ENCODE measurements at regions not wholly inside any gene's neighbourhood (a gene's known extent, or its start where the extent isn't known, plus 50 kb on each side); places are given as distances from the start of the nearest gene placed in this dataset.
"Not testable (repeated sequence)": the region's sequence is repeated elsewhere in the genome, so short reads cannot be mapped to it uniquely, and the experiment has no call there.

DNA sequence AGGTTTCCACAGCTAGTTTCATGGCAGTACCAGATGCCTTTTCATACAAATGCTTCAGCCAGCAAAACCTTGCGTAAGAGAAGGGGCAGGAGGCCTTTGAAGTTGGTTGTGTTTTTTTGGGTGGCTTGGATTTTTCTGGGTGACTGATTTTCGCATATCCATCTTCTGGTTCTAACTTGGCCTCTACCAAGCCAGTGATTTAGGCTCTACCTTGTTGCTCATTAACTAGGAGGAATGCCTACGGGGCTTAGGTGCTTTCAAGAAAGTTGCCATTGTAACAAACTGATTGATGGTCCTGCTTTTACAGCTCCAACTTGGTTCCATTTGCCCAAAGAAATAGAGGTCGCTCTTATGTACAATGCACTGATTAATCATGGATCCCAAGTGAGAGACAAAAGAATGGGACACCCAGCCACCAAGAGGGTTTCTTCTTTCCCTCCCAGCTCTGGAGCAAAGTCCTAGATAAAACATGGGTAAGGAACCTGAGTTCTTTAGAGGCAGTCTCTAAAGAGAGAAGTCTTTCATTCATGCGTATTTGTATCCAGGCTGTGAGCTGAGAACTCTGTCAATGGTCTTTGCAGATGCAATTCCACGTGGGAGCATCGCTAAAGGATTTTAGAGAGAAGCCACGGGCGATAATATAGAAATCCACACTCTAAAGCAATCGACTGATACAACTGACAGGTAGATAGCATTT, 92.1 kb upstream of the FGFR2 start:
- intact Hi-C loops (cut with DNase I) = no loop called here
- no peak for ATAC-seq

DNA sequence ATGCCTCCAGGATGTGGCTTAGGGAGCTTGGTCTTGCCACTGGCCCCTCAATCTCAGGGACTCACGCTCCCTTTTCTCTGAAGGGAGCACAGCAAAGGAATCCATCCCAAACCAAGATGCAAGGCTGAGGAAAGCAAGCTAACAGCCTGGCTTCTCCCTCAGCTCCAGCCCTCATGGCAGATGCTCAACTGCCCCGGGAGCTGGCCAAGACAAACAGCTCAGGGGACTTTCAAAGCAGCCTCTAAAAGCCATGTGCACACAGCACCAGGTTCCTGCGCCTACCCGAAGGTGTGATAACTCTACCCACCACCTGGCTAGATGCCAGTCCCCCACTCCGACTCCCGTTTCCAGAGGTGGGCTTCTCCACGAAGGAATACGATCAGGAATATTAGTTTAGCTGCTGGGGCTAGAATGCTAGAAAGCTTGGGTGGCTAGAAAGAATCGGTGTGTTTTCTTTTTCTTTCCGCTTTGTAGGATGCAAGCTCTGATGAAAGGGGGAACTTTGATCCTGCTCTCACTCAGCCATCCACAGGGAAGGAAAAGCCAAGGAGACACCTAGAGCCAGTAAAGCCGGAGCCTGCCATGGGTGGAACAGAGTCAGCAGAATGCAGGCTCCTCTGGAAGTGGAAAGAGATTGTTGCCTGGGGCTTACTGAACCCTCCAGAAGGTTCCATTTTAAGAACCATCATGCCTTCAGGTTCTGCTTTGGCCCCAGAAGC, 89.0 kb upstream of the FGFR2 start:
- ATAC-seq (peak in 1 of 2 donors; percentile 49), DNase-seq (peak; percentile 33)
- intact Hi-C loops (cut with DNase I) = no loop called here

More for the DNA sequence above, 92.1 kb upstream of the FGFR2 start:
- no peak for DNase-seq

DNA sequence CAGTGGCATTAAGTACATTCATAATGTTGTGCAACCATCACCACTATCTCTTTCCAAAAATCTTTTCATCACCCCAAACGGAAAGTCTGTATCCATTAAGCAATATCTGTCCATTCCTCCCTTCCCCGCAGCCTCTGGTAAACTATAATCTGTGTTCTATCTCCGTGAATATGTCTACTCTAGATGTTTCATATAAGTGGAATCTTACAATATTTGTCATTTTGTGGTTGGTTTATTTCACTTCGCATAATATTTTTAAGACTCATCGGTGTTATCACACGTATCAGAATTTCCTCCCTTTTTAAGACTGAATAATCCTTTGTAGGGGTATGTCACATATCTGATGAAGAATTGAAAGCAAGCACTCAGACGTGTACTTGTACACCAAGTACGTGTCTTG, 86.0 kb upstream of the FGFR2 start:
- intact Hi-C loops (cut with DNase I) = no loop called here
- ATAC-seq (no peak), DNase-seq (no peak)

DNA sequence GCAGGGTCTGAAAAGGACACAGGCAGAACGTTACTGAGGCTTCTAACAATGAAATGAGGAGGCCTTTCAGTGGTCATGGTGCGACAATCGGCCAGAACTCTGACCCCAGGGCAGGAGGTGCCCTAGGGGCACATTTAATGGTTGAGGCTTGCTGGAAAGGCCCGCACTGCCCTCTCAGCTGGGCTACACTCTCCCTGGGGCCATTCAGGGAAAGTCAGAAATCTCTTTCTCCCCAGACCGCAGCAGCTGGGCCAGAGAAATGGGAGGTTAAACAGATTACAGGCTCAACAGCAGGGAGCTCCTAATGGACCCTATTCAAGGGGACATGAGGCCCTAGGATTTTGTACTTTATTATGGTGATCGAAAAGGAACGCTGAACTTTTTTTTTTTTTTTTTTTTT, 85.6 kb upstream of the FGFR2 start:
- no peak for DNase-seq
- intact Hi-C loops (cut with DNase I) = no loop called here

DNA sequence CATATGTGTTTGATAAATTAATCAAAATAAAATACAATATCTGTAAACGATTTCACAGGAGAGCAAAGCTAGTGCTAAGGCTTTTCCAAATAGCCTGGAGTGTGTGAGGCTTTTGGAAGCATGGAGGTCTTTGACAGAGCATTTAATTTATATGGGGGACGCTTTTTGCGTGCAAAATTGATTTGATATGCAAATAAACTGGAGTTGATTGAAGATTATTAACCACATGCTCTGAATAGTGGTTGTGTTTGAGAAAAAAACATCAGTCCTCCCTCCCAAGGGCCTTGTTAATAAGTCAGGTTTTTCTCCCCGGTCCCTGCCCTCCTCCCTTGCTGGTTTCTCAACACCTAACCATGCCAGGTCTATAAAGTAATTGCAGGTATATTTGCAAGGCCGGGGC, 85.1 kb upstream of the FGFR2 start:
- DNase-seq (no peak), ATAC-seq (no peak)
- intact Hi-C loops (cut with DNase I) = no loop called here

More for the DNA sequence above, 85.6 kb upstream of the FGFR2 start:
- ATAC-seq = no peak

DNA sequence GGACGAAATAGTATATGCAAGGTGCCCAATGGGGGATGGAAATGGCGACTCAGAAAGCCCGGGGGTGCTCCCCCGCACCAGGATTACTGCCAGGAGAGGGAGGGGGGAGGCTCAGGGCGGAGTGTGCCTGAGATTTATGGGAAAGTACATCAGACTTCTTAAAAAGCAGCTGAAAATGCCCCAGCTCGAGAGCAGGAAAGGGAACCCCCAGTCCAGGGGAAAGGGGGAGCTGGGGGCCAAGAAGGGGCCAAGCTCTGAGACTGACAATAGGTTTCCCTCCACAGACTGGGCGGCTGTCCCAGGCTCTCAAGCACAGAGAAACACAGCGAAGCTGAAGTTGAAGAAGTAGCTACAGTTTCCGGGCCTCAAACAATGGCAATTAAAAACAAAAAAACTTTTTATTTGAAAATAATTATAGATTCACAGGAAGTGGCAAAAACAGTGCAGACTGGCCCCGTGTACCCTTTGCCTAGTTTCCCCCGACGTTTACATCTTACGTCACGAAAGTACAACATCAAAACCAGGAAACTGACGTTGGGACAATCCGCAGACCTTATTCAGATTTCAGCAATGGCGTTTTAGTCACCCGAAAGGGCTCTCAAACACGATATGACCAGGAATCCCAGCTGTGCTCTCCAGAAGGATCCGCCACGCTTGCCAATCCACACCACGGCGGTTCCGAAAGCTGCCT, 83.9 kb upstream of the FGFR2 start:
- ATAC-seq = no peak
- intact Hi-C loops (cut with DNase I) = no loop called here
- no peak for DNase-seq

DNA sequence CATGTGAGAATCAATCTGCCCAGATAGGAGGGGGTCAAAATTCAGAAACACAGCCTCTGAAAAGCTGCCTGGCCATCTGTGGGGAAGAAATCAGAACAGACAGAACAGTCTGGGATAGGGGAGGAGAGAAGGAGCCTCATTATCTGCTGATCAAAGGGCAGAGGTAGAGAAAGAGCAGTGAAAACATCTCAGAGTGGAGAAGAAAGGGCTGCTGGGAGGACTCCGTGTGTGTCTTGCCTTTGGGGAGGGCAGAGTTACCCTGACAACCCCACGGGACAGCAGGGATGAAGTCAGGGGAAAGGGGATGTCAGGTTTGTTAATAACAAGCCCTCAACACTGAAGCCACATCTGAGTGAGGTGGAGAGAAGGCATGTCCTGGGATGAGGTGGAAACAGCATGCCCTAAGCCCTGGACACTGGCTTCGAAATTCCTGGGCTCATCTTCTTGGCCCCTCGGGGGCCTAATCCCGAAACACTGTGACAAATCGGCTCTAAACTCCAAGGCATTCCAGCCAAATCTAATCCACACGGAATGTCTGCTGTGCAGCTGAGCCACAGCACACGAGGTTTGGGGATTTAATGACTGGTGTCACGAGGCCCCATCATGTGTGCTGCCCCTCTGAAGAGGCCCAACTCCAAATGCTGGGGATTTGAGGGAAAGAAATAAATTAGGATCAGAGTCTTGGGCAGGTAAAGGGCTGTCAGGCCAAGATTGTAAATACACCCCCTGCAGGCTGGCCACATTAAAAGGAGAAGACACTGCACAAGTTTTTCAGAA, 82.8 kb upstream of the FGFR2 start:
- intact Hi-C loops (cut with DNase I) = no loop called here
- ATAC-seq (no peak), DNase-seq (no peak)

DNA sequence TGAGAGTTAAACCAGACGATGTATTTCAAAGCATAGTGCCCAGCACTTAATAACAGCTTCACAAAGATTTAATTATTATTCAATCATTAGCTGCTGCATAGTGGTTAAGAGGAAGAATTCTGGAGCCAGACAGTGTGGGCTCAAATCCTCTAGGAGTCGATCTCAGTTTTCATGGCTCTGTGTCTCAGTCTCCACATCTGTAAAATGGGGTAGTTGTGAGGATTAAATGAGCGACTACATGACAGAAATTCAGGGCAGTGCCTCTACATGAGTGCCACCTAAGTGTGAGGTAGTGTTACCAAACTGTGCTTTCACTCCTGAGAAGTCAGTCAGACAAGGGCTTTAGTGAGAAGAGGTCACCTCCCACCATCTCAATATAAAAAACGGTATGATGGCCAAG, 81.7 kb upstream of the FGFR2 start:
- ATAC-seq = no peak
- DNase-seq = no peak
- intact Hi-C loops (cut with DNase I) = no loop called here

DNA sequence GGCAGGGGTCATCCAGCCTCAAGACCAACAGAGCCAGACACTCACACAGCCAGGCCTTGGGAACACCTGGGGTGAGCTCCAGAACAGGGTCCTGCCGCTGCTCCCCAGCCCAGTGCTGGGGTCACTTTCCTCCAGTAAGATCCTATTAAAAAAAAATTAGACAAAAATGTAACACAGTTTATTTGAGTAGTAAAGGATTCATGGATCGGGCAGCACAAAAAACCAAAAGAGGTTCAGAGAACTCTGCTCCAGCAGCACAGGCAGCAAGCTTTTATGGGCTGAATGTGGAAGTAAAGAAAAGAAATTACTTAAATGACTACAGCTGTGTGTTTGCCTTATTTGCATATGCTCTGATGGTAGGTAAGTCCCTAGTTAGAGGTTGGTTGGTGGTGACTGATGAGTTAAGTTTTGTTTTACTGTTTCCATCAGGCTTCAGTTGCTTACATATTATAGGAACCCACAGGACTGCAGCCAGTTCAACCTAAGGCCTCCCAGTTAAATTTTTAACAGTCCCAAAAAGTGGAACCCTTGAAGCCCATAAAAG, 80.5 kb upstream of the FGFR2 start:
- DNase-seq = no peak
- ATAC-seq = no peak
- intact Hi-C loops (cut with DNase I) = no loop called here

DNA sequence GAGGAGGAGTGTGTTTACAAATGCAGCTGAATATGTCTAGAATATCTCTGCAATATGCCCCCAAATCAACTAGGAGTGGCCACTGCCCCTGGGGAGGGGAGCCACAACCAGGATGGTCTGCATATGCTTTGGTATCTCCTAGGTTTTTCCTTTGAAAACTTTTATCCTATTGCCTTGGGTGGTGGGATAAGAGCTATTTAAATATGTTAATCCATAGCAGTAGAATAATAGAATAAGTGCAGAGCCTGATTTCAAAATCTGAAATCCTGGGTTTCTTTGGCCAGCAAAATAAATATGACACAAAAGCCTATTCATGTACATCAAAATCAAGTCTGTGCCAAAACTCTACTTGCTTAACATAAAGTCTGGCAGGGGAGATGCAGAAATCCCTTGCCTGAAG, 79.6 kb upstream of the FGFR2 start:
- intact Hi-C loops (cut with DNase I) = no loop called here
- DNase-seq = no peak
- no peak for ATAC-seq

DNA sequence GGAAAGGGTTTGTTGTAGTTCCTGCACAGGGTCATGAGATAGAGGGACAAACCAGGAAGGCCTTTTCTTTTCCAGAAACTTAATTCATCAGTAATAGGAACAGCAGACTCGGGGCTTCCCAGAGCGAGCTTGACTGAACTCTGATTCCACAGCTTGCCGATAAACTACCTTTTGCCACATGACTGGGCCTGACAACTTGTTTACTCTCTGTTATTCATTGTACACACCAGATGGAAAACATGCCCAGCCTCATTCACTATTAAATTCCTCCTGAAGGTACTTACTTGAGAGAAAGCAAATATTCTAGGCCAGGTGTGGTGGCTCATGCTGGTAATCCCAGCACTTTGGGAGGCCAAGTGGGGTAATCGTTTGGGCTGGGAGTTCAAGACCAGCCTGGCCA, 77.1 kb upstream of the FGFR2 start:
- no peak for ATAC-seq
- intact Hi-C loops (cut with DNase I) = no loop called here
- DNase-seq = no peak

DNA sequence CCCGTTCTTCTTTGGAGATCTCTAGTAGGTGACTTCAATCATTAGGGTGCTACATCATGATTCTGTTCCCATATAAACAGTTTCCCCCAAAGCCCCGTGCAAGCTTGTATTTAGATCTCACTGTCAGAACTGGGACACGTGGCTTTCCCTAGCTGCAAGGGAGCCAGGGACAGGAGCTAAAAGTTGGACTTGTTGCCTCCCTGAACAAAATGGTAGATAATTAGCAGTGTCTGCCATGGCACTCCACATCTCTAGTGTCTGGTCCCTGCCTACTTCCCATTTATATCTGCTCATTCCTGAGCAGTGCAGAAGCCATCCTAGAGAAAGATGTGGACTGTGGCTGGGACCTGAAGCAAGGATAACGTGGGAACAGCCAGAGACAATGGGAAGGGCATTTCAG, 76.6 kb upstream of the FGFR2 start:
- ATAC-seq (no peak), DNase-seq (no peak)
- intact Hi-C loops (cut with DNase I) = no loop called here

DNA sequence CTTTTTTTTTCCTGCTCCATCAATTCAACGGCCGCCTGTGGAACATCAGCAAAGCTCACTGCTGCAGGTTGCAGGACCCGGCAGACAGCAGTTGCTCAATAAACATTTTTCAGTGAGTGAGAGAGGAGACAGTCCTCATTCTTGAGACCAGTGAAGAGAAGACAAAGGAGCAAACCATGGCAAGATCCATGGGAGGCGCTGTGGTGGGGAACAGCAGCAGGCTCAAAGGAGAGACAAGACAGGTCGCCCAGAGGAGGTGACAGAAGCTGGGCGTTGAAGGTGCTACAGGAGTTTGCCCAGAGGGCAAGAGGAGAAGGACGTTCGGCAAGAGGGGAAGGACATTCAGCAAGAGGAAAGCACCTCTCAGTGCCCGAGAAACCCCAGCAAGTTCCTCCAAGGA, 74.5 kb upstream of the FGFR2 start:
- intact Hi-C loops (cut with DNase I) = no loop called here
- no peak for ATAC-seq
- DNase-seq = no peak

DNA sequence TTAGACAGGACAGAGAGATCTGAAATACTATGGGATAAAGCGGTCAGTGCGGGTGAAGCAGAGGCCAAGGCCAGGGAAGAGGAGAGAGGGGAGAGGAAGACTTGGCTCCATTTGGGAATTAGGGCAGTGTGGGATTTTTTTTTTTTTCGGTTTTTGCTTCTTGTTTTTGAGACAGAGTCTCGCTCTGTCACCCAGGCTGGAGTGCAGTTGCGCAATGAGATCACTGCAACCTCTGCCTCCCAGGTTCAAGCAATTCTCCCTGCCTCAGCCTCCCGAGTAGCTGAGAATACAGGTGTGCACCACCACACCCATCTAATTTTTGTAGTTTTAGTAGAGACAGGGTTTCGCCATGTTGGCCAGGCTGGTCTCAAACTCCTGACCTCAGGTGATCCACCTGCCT, 71.6 kb upstream of the FGFR2 start:
- intact Hi-C loops (cut with DNase I); DNase-seq; ATAC-seq: not testable (repeated sequence)

DNA sequence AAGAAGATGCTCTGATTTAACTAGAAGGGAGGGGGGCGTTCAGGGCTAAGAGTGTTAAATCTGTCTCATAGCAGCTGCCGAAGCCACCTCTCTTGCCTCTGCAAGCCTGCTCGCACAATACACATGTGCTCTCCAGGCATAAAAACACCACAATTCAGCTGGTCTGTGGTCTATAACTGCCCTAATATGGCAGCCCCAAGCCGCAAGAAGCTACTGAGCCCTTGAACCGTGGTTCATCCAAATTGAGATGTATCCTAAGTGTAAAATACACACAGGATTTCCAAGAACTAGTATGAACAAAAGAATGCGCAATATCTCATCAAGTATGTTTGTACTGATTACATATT, 70.8 kb upstream of the FGFR2 start:
- DNase-seq (no peak), ATAC-seq (no peak)
- intact Hi-C loops (cut with DNase I) = no loop called here

DNA sequence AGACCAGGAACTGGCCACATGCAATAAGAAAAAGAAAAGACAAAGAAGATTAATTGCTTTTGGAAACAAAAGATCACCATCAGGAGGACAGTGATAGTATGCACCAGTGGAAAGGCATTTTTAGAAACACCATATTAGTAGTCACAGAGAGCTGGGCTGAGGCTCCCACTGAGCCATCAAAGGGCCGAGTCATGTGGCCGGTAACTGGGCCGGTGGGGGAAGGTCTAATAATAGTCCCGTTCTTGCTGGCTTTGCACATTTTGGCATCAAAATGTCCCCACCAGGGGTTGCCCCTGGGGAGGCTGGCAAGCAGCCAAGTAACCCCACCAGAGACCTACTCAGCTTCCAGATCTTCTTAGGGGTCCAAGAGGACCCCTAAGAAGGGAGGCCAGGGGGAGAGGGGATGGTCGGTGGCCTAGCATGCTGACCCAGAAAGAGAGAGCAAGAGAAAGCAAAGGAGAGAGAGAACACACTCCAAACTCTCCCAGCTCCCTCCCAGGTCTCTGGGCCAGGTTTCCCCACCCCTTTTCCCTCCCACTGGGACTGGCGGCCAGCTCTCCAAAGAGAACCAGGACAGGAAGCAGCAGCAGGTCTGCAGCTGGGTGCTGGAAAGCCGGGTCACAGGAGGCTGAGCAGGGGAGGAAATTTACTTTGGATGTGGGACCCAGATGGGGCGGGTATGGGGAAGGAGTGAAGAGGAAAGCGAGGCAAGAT, 70.2 kb upstream of the FGFR2 start:
- intact Hi-C loops (cut with DNase I) = no loop called here
- ATAC-seq (peak; percentile 89 to 94), DNase-seq (peak; percentile 71)

DNA sequence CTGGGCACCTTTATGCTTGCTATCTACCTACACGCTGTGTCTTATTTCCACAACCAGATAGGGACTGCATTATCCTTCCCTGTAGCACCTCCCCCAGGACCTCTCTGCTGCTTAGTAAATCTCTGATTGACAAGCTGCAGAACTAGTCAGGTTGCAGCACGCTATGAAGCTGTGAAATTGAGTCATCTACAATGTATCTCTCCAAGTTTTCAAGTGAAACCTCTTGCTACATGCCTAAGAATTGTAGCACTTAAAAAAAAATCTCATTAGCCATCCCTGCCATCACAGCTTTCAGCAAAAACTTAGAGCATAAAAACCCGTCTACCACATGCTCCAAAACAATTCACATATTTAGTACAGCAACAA, 69.7 kb upstream of the FGFR2 start:
- ATAC-seq = peak; percentile 37 to 40
- no peak for DNase-seq
- intact Hi-C loops (cut with DNase I) = no loop called here

DNA sequence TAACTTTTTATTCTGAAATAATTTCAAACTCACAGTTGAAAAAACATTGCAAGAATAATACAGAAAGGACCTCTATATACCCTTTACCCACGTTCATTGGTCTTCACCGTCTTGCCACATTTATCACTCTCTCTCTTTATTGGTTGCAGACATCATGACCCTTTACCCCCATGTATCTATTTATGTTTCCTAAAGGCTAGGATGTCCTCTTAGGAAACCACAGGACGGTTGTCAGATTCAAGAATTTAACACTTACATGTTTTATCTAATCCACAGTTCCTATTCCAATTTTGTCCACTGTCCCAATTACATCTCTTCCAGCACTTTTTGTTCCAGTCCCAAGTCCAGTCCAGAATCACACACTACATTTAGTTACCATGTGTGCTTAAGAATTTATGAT, 67.6 kb upstream of the FGFR2 start:
- DNase-seq (no peak), ATAC-seq (peak in 1 of 2 donors; percentile 24)
- intact Hi-C loops (cut with DNase I) = no loop called here

DNA sequence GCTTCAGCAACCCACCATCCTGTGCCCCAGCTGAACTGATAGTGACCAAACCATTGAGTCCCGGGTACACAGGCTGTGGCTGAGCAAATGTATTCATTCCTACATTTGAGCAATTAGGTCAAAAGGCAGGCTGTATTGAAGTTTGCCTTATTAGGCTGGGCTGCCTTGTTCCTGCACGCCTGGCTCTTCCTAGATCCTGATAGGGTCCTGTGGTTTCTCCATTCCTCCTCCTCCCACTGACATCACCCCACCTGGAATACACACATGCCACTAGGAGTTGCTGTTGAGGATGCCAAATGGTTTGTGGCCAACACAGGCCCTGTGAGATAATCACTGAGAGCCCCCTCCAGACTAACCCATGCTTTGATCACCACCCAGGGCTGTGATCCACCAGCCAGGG, 66.4 kb upstream of the FGFR2 start:
- intact Hi-C loops (cut with DNase I) = no loop called here
- ATAC-seq (no peak), DNase-seq (no peak)

All from left cardiac atrium (tissue), 4 donors.